HG03045 (cell line): ENCODE measurements at regions not wholly inside any gene's neighbourhood (a gene's known extent, or its start where the extent isn't known, plus 50 kb on each side); places are given as distances from the start of the nearest gene placed in this dataset.

Experiments used
- ATAC-seq: cut with Tn5 transposase; IDR thresholded peaks from one replicate; pipeline ENCODE4 v1.9.1; 2021; ENCODE audit warnings: mild to moderate bottlenecking, moderate library complexity; ENCODE audit not compliant: unreplicated experiment

DNA sequence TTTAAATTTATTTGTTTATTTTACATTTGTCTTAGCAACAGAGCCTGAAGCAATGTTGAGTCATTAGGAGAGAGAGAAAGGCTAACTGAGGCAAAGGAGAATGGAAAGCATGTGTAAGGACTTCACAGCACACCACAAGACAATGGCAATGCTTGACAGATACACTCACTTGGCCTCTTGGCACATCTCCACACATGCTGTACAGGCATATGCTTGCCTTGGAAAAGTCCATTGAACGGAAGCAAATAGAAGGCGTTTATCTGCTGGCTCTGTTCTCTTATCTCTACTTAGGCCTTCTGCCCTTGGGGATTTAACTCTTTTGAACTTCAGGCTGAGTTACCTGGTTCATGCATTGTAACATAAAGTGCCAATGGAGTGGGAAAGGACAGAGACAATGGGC, 262.2 kb upstream of the POU3F1 start:
- ATAC-seq: no peak

DNA sequence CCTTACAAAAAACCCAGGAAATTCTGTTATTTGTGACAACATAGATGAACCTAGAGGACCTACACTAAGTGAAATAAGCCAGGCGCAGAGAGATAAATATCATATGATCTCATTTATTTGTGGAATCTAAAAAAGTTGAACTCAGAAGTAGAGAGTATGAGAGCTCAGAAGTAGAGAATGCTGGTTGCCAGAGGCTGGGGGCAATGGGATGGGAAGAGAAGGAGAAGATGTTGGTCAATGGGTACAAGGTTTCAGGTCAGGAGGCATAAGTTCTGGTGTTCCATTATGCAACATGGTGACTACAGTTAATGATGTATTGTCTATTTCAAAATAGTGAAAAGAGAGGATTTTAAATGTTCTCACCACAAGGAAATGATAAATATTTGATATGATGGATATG, 259.1 kb upstream of the POU3F1 start:
- no peak for ATAC-seq

- no peak for ATAC-seq
These were observed 257.2 kb upstream of the POU3F1 start for GRCh38 chr1:38303843-38304242.

DNA sequence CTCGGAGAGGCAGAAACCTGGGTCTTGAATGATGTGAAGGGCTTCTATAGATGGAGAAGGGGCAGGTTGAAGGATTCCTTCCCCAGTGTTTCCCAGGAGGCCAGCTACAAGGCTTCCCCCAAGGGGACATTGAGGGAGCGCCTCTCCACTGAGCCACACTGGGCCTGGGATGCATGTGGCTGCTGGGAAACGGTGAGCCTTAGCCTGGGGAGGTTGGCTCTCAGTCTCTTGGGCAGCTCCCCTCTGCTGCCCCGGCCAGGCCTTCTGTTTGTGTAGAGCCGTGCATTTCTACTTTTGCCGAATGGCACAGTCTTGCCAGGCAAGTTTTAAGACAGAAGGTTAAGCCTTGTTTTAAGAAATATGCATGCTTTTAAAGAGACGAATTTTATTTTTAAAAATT, 254.4 kb upstream of the POU3F1 start:
- no peak for ATAC-seq

- ATAC-seq: no peak
These were observed 254.0 kb upstream of the POU3F1 start for GRCh38 chr1:38300616-38301015.

DNA sequence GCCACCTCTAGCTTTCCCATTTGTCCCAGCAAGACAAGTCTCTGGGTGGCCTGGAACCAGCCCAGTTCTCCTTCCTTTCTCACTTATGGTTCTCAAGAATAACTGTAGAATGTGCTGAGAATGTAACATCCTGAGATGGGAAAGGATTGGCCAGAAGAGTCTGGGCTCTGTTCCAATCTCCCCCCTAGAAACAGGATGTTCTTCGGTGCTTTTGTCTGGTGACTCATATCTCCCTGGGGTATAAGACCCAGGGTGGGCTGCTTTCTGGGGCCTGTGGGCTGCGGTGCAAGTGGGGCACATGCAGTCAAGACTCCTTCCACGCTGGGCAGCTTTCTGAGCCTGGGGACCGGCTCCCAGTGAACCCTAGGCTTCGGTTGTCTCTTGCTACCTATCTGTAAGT, 251.2 kb upstream of the POU3F1 start:
- no peak for ATAC-seq

- ATAC-seq: no peak
These were observed 250.7 kb upstream of the POU3F1 start for GRCh38 chr1:38297246-38297645.

DNA sequence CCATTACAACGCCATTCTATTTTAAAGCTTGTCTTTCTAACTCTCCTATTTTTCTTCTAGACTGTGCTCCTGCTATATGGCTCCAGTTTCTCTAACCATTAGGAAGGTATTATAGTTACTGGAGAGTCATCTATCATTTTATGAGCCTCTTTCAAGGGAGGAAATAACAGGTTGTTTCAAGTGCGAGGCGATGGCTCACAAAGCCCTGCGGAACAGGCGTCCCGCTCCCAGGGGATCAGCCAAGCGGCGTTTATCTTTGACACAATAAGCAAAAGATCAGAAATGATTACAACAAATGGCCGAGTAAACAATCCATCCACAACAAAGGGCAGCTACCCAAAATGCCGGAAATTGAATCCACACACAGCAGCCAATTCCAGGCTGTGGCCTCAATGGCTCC, 249.5 kb upstream of the POU3F1 start:
- no peak for ATAC-seq

- ATAC-seq: no peak
These were observed 247.0 kb upstream of the POU3F1 start for GRCh38 chr1:38293567-38293966.

GRCh38 chr1:38292969-38293368, 246.4 kb upstream of the POU3F1 start:
- no peak for ATAC-seq

- ATAC-seq: no peak
These were observed 245.4 kb upstream of the POU3F1 start for GRCh38 chr1:38291906-38292521.

- no peak for ATAC-seq
These were observed 244.7 kb upstream of the POU3F1 start for GRCh38 chr1:38291336-38291735.

- ATAC-seq: no peak
These were observed 242.4 kb upstream of the POU3F1 start for GRCh38 chr1:38289034-38289433.

DNA sequence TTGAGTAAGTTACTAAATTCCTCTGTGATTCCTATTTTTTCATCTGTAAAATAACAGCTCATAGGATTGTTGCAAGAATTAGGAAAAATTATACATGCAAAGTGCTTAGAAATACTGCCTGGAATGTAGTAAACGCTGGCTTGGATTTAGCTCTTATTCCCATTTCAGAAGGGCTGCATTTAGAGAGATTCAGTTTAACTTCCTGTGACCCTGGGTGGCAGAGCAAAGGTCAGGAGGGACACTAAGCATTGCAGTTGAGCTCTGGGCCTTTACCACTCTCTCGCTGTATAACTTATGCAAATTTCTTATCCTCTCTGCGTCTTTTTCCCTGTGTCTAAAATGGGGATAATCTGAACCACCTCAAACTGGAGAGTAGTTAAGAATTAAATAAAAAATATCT, 241.0 kb upstream of the POU3F1 start:
- no peak for ATAC-seq

DNA sequence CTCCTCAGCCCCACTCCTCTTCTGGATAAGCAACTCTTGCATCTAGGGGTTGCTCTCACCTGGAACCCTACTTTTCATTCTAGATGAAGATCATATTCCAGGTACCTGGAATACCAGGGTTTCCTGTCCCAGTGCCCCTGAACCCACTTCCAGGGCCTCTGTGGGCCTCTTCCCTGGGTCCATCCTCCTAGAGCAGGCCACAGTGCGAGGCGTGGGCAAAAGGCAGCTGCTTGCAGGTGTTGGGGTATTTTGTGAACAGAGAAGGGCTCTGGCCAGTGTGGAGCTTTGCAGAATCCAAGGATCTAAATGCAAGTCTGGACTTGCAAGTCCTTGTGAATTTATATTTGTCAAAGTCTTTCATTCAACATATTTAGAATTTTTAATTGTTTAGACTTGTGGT, 240.4 kb upstream of the POU3F1 start:
- no peak for ATAC-seq

GRCh38 chr1:38285807-38286530, 239.4 kb upstream of the POU3F1 start:
- no peak for ATAC-seq

- ATAC-seq: no peak
These were observed 238.4 kb upstream of the POU3F1 start for GRCh38 chr1:38284953-38285352.

DNA sequence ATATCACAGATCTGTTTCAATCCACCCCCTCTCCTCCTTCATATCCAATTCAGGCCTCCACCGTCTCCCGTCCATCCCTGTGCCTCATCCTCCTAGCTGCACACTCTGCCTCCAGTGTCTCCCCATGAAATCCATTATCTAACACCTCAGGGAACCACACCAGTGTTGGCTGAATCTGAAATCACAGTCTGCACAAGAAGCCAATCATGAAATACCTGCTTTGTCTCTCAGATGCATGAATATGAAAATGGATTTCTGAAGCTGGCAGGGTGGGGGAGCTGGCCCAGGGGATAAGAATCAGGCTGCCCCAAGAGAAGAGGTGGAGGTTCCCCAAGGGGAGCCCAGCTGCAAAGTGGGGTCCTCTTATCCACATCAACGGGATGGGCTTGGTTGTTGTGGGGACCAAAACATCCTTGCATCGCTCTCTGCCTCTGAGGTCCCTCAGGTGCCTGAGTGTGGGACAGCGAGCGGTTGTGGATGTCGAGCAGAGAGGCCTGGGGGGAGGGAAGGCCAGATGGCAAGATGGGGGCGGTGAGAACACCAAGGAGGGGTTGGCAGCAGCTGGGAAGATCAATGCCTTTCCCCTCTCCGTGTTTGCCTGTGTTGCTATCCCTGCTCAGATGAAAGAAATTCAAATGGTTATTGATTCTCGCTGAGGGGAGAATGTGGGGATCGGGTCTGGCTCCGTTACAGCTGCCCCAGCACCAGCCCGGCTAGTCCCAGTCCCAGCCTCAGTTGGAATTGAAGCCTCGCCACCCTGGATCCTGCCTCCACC, 237.3 kb upstream of the POU3F1 start:
- no peak for ATAC-seq

GRCh38 chr1:38279148-38279547, 232.6 kb upstream of the POU3F1 start:
- ATAC-seq: no peak

- ATAC-seq: no peak
These were observed 231.1 kb upstream of the POU3F1 start for GRCh38 chr1:38277646-38278045.

GRCh38 chr1:38275960-38276359, 229.4 kb upstream of the POU3F1 start:
- no peak for ATAC-seq

GRCh38 chr1:38274974-38275373, 228.4 kb upstream of the POU3F1 start:
- ATAC-seq: no peak
